NCI-H1092 treated with DMSO at 0.1 percent for 48 hours (cell line): ENCODE measurements at regions not wholly inside any gene's neighbourhood (a gene's known extent, or its start where the extent isn't known, plus 50 kb on each side); places are given as distances from the start of the nearest gene placed in this dataset.

ENCODE experiments used
- DNase-seq: peaks from one replicate; lab custom pipeline; 2025; lab: John Stamatoyannopoulos, UW

GRCh38 chr2:176613323-176613987 is 344.2 kb downstream of the MTX2 start:
- no peak for DNase-seq

GRCh38 chr2:176614049-176614448 is 344.8 kb downstream of the MTX2 start:
- DNase-seq, result no peak

GRCh38 chr2:176614930-176615329 is 345.7 kb downstream of the MTX2 start:
- no peak for DNase-seq

- no peak for DNase-seq
Measured at GRCh38 chr2:176619504-176619903, 350.3 kb downstream of the MTX2 start.

GRCh38 chr2:176621350-176621749 is 352.1 kb downstream of the MTX2 start:
- DNase-seq, result no peak

- no peak for DNase-seq
Measured at GRCh38 chr2:176622792-176623191, 353.6 kb downstream of the MTX2 start.

GRCh38 chr2:176626796-176627195 is 357.6 kb downstream of the MTX2 start:
- no peak for DNase-seq

GRCh38 chr2:176628438-176628837 is 359.2 kb downstream of the MTX2 start:
- DNase-seq, result no peak

- DNase-seq, result no peak
Measured at GRCh38 chr2:176633754-176634153, 364.5 kb downstream of the MTX2 start.

- no peak for DNase-seq
Measured at GRCh38 chr2:176636401-176636800, 367.2 kb downstream of the MTX2 start.

GRCh38 chr2:176637142-176637485 is 367.9 kb downstream of the MTX2 start:
- no peak for DNase-seq

- DNase-seq, result peak; percentile 24
Measured at GRCh38 chr2:176637486-176638166, 368.4 kb downstream of the MTX2 start.

GRCh38 chr2:176638167-176639015 is 369.1 kb downstream of the MTX2 start:
- peak; percentile 39 for DNase-seq

- no peak for DNase-seq
Measured at GRCh38 chr2:176639016-176639343, 369.7 kb downstream of the MTX2 start.

GRCh38 chr2:176639671-176640070 is 370.4 kb downstream of the MTX2 start:
- no peak for DNase-seq

GRCh38 chr2:176641436-176641835 is 372.2 kb downstream of the MTX2 start:
- no peak for DNase-seq

GRCh38 chr2:176642074-176642473 is 372.8 kb downstream of the MTX2 start:
- DNase-seq, result no peak

- DNase-seq, result peak; percentile 68
Measured at GRCh38 chr2:176643646-176644045, 374.4 kb downstream of the MTX2 start.

- no peak for DNase-seq
Measured at GRCh38 chr2:176645494-176645893, 376.3 kb downstream of the MTX2 start.

- no peak for DNase-seq
Measured at GRCh38 chr2:176646033-176646615, 376.9 kb downstream of the MTX2 start.

GRCh38 chr2:176647325-176648165 is 378.3 kb downstream of the MTX2 start:
- DNase-seq, result peak; percentile 83
